ENCODE measurements at regions not wholly inside any gene's neighbourhood (a gene's known extent, or its start where the extent isn't known, plus 50 kb on each side); places are given as distances from the start of the nearest gene placed in this dataset.

- ChIA-PET CTCF (no interaction called here), POLR2A (ENCODE audit: unreplicated experiment) (no interaction called here)
- WGBS, 2 experiments (ENCODE audit: extremely low coverage in 2 of 2, insufficient read length in 1 of 2) = no CpG with 5 or more reads among the region's 1 CpG
Measured at GRCh38 chr10:52682766-52683165, 89.8 kb downstream of the MBL2 start.

More at GRCh38 chr10:52682766-52683165, 89.8 kb downstream of the MBL2 start:
- Histone ChIP-seq H3K4me3 (ENCODE audit: insufficient read depth, low read depth, low read length) (no peak overlapping the region), H3K56ac (ENCODE audit: extremely low read depth, insufficient read depth, low read length) (no peak overlapping the region), H3K79me1 (ENCODE audit: low read depth in 1 of 2, low read length in 2 of 2) (no peaks in the 10 kb centered on the region), H4K5ac (ENCODE audit: low read depth, low read length) (no peak overlapping the region), H3K4ac (ENCODE audit: low read depth, low read length) (no peak overlapping the region), H3K9me1 (ENCODE audit: insufficient read depth, low read length) (no peaks in the 10 kb centered on the region), H2AFZ (replicated peaks; ENCODE audit: low read length, poor library complexity) (no peak overlapping the region), H3K4me2 (ENCODE audit: low read depth, low read length) (no peak overlapping the region), H2AK5ac (ENCODE audit: low read depth, low read length) (no peak overlapping the region), H2BK120ac (ENCODE audit: low read depth, low read length) (no peak overlapping the region), H3K9ac (ENCODE audit: low read depth, low read length) (no peak overlapping the region), H3K18ac (ENCODE audit: low read depth, low read length) (no peak overlapping the region), H2BK5ac (ENCODE audit: low read depth, low read length, poor library complexity, severe bottlenecking) (no peak overlapping the region), H4K91ac (ENCODE audit: insufficient read depth, low read depth, low read length) (no peak overlapping the region), H3K9me3 (ENCODE audit: control insufficient read depth, insufficient read depth, low read length) (no peaks in the 10 kb centered on the region), H3K27ac (ENCODE audit: insufficient read depth, low read length) (no peak overlapping the region), H3K4me1 (ENCODE audit: control insufficient read depth, insufficient read depth, low read length) (no peaks in the 10 kb centered on the region), H4K20me1 (ENCODE audit: insufficient read depth, low read length) (no peaks in the 10 kb centered on the region), H4K8ac (ENCODE audit: low read depth in 2 of 2, low read length in 2 of 2) (no peak overlapping the region), H3K27me3 (ENCODE audit: control insufficient read depth, insufficient read depth, low read length) (no peaks in the 10 kb centered on the region), H2BK20ac (ENCODE audit: low read depth, low read length) (no peak overlapping the region), H3K23ac (ENCODE audit: low read depth, low read length) (no peak overlapping the region), H3K14ac (replicated peaks; ENCODE audit: low read depth, low read length) (no peak overlapping the region), H3K36me3 (ENCODE audit: control insufficient read depth, insufficient read depth, low read length) (no peaks in the 10 kb centered on the region), H2AK9ac (replicated peaks; ENCODE audit: low read depth, low read length, poor library complexity) (no peak overlapping the region), H2BK15ac (ENCODE audit: low read depth, low read length) (no peak overlapping the region)
- ATAC-seq (ENCODE audit: low read depth) (no peak), DNase-seq (no peak)
- intact Hi-C loops (cut with micrococcal nuclease) = no loop called here
- dilution Hi-C loops (cut with HindIII; ENCODE audit: low sequenced_read_pairs, unreplicated experiment) = no loop called here
- BruUV-seq (replicated peaks) = no TSS peak
- in situ Hi-C loops (cut with MboI; ENCODE audit: low sequenced_read_pairs) = no loop called here
- TF ChIP-seq RFX5 (IDR thresholded peaks at IDR 0.05; ENCODE audit: low read depth, low read length) (no peak), BHLHE40 (IDR thresholded peaks at IDR 0.05; ENCODE audit: low read depth, low read length) (no peak), RCOR1 (IDR thresholded peaks at IDR 0.05; ENCODE audit: insufficient replicate concordance, low read length) (no peak), USF2 (IDR thresholded peaks at IDR 0.05; ENCODE audit: low read depth, low read length) (no peak), NFE2L2 (IDR thresholded peaks at IDR 0.05; ENCODE audit: low read depth, low read length) (no peak), CEBPB (IDR thresholded peaks at IDR 0.05; ENCODE audit: low read depth, low read length) (no peak), CHD1 (IDR thresholded peaks at IDR 0.05; ENCODE audit: low read depth, low read length) (no peak), SMC3 (IDR thresholded peaks at IDR 0.05; ENCODE audit: low read depth, low read length) (no peak), CTCF (conservative IDR thresholded peaks at IDR 0.05; ENCODE audit: low read depth, low read length) (no peak), MXI1 (IDR thresholded peaks at IDR 0.05; ENCODE audit: borderline replicate concordance, low read depth, low read length) (no peak), POLR2A (IDR thresholded peaks at IDR 0.05; ENCODE audit: low read depth, low read length) (no peak), MAZ (IDR thresholded peaks at IDR 0.05; ENCODE audit: borderline replicate concordance, low read depth, low read length) (no peak), MAFK (IDR thresholded peaks at IDR 0.05; ENCODE audit: low read depth, low read length) (no peak), ELK1 (IDR thresholded peaks at IDR 0.05; ENCODE audit: borderline replicate concordance, low read depth, low read length) (no peak), FOS (IDR thresholded peaks at IDR 0.05; ENCODE audit: low read depth, low read length) (no peak)

Data from IMR-90 (cell line).